ENCODE measurements at regions not wholly inside any gene's neighbourhood (a gene's known extent, or its start where the extent isn't known, plus 50 kb on each side); places are given as distances from the start of the nearest gene placed in this dataset.
"Not testable (repeated sequence)": the region's sequence is repeated elsewhere in the genome, so short reads cannot be mapped to it uniquely, and the experiment has no call there.

DNA sequence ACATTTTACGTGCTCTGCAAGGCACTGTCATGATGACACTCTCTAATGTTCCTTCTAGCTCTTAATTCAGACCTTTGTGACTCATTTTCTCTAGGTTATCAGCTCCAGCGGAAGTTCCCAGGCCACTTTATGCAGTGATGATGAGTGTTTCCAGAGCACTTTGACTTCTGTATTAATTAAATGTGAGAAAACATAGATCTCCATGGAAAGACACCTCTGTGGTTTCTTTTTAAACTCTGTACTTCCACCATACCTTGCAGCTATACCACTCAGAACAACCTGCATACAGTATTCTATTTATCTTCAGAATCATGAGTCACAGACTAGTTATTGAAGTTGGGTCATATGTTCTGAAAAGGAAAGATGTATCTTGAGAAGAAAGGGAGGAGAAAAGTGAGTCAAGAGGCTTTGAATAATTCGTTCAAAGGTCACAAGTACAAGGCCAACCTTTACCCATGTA, 175.6 kb upstream of the TENM4 start:
- Histone ChIP-seq H3K36me3 (ENCODE audit: control insufficient read depth, insufficient read depth, low read length) (no peaks in the 10 kb centered on the region), H3K4me3 (ENCODE audit: low read length) (no peak overlapping the region), H3K4me1 (ENCODE audit: control insufficient read depth, insufficient read depth, low read length) (no peaks in the 10 kb centered on the region), H3K9ac (ENCODE audit: low read length) (no peak overlapping the region), H3K9me3 (ENCODE audit: control insufficient read depth, low read length) (no peaks in the 10 kb centered on the region), H3K27me3 (ENCODE audit: control insufficient read depth, insufficient read depth, low read length) (no peaks in the 10 kb centered on the region)

GRCh38 chr11:79615425-79615824, 174.6 kb upstream of the TENM4 start:
- Histone ChIP-seq H3K9ac (ENCODE audit: low read length) (no peak overlapping the region), H3K4me3 (ENCODE audit: low read length) (no peak overlapping the region), H3K27me3 (ENCODE audit: control insufficient read depth, insufficient read depth, low read length) (no peaks in the 10 kb centered on the region), H3K9me3 (ENCODE audit: control insufficient read depth, low read length) (no peaks in the 10 kb centered on the region), H3K36me3 (ENCODE audit: control insufficient read depth, insufficient read depth, low read length) (no peaks in the 10 kb centered on the region), H3K4me1 (ENCODE audit: control insufficient read depth, insufficient read depth, low read length) (no peaks in the 10 kb centered on the region)

DNA sequence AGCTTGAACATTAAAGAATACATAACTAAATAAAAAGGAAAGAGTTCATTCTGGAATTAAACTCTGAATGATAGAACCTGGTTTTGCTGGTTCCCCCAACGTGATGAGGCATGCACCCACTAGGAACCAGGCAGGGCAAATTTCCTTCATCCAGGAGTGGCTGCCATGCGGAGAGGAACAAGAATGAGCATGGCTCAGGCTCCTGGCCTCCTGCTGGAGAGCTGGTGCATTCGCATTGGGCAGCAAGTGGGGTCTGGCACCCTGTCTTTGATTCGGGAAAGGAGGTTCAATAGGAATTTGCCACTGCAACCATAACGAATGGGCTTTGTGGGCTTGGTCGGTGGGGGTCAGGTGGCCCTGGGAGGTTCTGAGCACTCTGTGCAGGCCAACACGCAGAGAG, 169.8 kb upstream of the TENM4 start:
- H3K4me1 ChIP-seq (ENCODE audit: control insufficient read depth, insufficient read depth, low read length) = no peaks in the 10 kb centered on the region
- no peak overlapping the region for H3K9ac ChIP-seq (ENCODE audit: low read length)
- no peak overlapping the region for H3K4me3 ChIP-seq (ENCODE audit: low read length)
- no peaks in the 10 kb centered on the region for H3K27me3 ChIP-seq (ENCODE audit: control insufficient read depth, insufficient read depth, low read length)
- H3K36me3 ChIP-seq (ENCODE audit: control insufficient read depth, insufficient read depth, low read length) = no peaks in the 10 kb centered on the region
- no peaks in the 10 kb centered on the region for H3K9me3 ChIP-seq (ENCODE audit: control insufficient read depth, low read length)

GRCh38 chr11:79610139-79610538, 169.3 kb upstream of the TENM4 start:
- Histone ChIP-seq H3K9me3 (ENCODE audit: control insufficient read depth, low read length) (no peaks in the 10 kb centered on the region), H3K9ac (ENCODE audit: low read length) (no peak overlapping the region), H3K4me1 (ENCODE audit: control insufficient read depth, insufficient read depth, low read length) (no peaks in the 10 kb centered on the region), H3K27me3 (ENCODE audit: control insufficient read depth, insufficient read depth, low read length) (no peaks in the 10 kb centered on the region), H3K4me3 (ENCODE audit: low read length) (no peak overlapping the region), H3K36me3 (ENCODE audit: control insufficient read depth, insufficient read depth, low read length) (no peaks in the 10 kb centered on the region)

DNA sequence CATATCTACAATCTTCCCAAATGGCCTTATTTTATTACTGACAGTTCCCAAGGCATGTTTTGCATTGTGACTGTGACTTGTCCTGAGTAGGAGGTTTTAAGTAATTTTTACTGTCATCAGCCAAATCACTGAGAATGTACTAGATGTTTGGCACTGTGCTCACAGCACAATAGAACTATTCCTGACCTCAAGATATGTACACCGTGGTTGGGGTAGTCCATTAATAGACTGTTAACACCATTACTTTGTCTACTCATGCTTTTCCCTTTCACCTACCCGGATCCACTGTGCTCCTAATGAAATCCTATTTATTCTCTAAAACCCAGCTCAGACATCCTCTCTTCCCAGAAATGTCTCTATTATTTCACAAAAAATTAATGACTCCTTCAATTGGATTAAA, 168.7 kb upstream of the TENM4 start:
- Histone ChIP-seq H3K9me3 (ENCODE audit: control insufficient read depth, low read length) (no peaks in the 10 kb centered on the region), H3K27me3 (ENCODE audit: control insufficient read depth, insufficient read depth, low read length) (no peaks in the 10 kb centered on the region), H3K9ac (ENCODE audit: low read length) (no peak overlapping the region), H3K4me1 (ENCODE audit: control insufficient read depth, insufficient read depth, low read length) (no peaks in the 10 kb centered on the region), H3K36me3 (ENCODE audit: control insufficient read depth, insufficient read depth, low read length) (no peaks in the 10 kb centered on the region), H3K4me3 (ENCODE audit: low read length) (no peak overlapping the region)

GRCh38 chr11:79606461-79606860, 165.6 kb upstream of the TENM4 start:
- not testable (repeated sequence) for H3K4me1 ChIP-seq (ENCODE audit: control insufficient read depth, insufficient read depth, low read length); H3K36me3 ChIP-seq (ENCODE audit: control insufficient read depth, insufficient read depth, low read length); H3K4me3 ChIP-seq (ENCODE audit: low read length); H3K27me3 ChIP-seq (ENCODE audit: control insufficient read depth, insufficient read depth, low read length); H3K9ac ChIP-seq (ENCODE audit: low read length); H3K9me3 ChIP-seq (ENCODE audit: control insufficient read depth, low read length)

GRCh38 chr11:79600711-79601110, 159.9 kb upstream of the TENM4 start:
- no peak overlapping the region for H3K9ac ChIP-seq (ENCODE audit: low read length)
- H3K4me3 ChIP-seq (ENCODE audit: low read length) = no peak overlapping the region
- no peaks in the 10 kb centered on the region for H3K4me1 ChIP-seq (ENCODE audit: control insufficient read depth, insufficient read depth, low read length)
- H3K9me3 ChIP-seq (ENCODE audit: control insufficient read depth, low read length) = no peaks in the 10 kb centered on the region
- no peaks in the 10 kb centered on the region for H3K27me3 ChIP-seq (ENCODE audit: control insufficient read depth, insufficient read depth, low read length)
- H3K36me3 ChIP-seq (ENCODE audit: control insufficient read depth, insufficient read depth, low read length) = no peaks in the 10 kb centered on the region

- Histone ChIP-seq H3K9me3 (ENCODE audit: control insufficient read depth, low read length) (no peaks in the 10 kb centered on the region), H3K27me3 (ENCODE audit: control insufficient read depth, insufficient read depth, low read length) (no peaks in the 10 kb centered on the region), H3K4me1 (ENCODE audit: control insufficient read depth, insufficient read depth, low read length) (no peaks in the 10 kb centered on the region), H3K9ac (ENCODE audit: low read length) (no peak overlapping the region), H3K36me3 (ENCODE audit: control insufficient read depth, insufficient read depth, low read length) (no peaks in the 10 kb centered on the region), H3K4me3 (ENCODE audit: low read length) (no peak overlapping the region)
Measured at GRCh38 chr11:79594834-79595233, 154.0 kb upstream of the TENM4 start.

- no peaks in the 10 kb centered on the region for H3K9me3 ChIP-seq (ENCODE audit: control insufficient read depth, low read length)
- no peak overlapping the region for H3K4me3 ChIP-seq (ENCODE audit: low read length)
- H3K4me1 ChIP-seq (ENCODE audit: control insufficient read depth, insufficient read depth, low read length) = no peaks in the 10 kb centered on the region
- no peak overlapping the region for H3K9ac ChIP-seq (ENCODE audit: low read length)
- H3K36me3 ChIP-seq (ENCODE audit: control insufficient read depth, insufficient read depth, low read length) = no peaks in the 10 kb centered on the region
- no peaks in the 10 kb centered on the region for H3K27me3 ChIP-seq (ENCODE audit: control insufficient read depth, insufficient read depth, low read length)
Measured at GRCh38 chr11:79592824-79593223, 152.0 kb upstream of the TENM4 start.

- Histone ChIP-seq H3K27me3 (ENCODE audit: control insufficient read depth, insufficient read depth, low read length) (no peaks in the 10 kb centered on the region), H3K4me3 (ENCODE audit: low read length) (no peak overlapping the region), H3K9ac (ENCODE audit: low read length) (no peak overlapping the region), H3K4me1 (ENCODE audit: control insufficient read depth, insufficient read depth, low read length) (no peaks in the 10 kb centered on the region), H3K36me3 (ENCODE audit: control insufficient read depth, insufficient read depth, low read length) (no peaks in the 10 kb centered on the region), H3K9me3 (ENCODE audit: control insufficient read depth, low read length) (no peaks in the 10 kb centered on the region)
Measured at GRCh38 chr11:79592406-79592805, 151.6 kb upstream of the TENM4 start.

DNA sequence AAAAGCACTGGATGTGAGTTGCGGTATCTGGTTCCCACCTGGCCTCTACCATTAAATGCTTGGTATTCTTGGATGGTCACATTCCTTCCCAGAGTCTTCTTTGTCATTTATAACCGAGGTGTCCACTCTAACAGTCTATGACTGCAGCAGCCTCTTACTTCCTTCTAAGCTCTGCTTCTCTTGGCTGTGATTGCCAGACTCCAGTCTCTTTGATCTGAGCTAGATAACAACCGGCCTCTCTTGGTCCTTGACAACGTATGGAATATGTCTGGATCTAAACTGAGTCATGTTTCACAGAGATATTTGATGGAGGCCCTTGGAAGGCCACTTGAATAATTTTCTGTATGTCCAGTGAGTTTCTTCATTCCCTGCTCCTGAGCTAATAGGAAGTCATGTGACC, 141.6 kb upstream of the TENM4 start:
- H3K36me3 ChIP-seq (ENCODE audit: control insufficient read depth, insufficient read depth, low read length) = no peaks in the 10 kb centered on the region
- H3K27me3 ChIP-seq (ENCODE audit: control insufficient read depth, insufficient read depth, low read length) = no peaks in the 10 kb centered on the region
- no peak overlapping the region for H3K4me3 ChIP-seq (ENCODE audit: low read length)
- H3K9ac ChIP-seq (ENCODE audit: low read length) = no peak overlapping the region
- H3K9me3 ChIP-seq (ENCODE audit: control insufficient read depth, low read length) = no peaks in the 10 kb centered on the region
- no peaks in the 10 kb centered on the region for H3K4me1 ChIP-seq (ENCODE audit: control insufficient read depth, insufficient read depth, low read length)

GRCh38 chr11:79579063-79579462, 138.2 kb upstream of the TENM4 start:
- Histone ChIP-seq H3K36me3 (ENCODE audit: control insufficient read depth, insufficient read depth, low read length) (no peaks in the 10 kb centered on the region), H3K4me3 (ENCODE audit: low read length) (no peak overlapping the region), H3K9me3 (ENCODE audit: control insufficient read depth, low read length) (no peaks in the 10 kb centered on the region), H3K4me1 (ENCODE audit: control insufficient read depth, insufficient read depth, low read length) (no peaks in the 10 kb centered on the region), H3K9ac (ENCODE audit: low read length) (no peak overlapping the region), H3K27me3 (ENCODE audit: control insufficient read depth, insufficient read depth, low read length) (no peaks in the 10 kb centered on the region)

DNA sequence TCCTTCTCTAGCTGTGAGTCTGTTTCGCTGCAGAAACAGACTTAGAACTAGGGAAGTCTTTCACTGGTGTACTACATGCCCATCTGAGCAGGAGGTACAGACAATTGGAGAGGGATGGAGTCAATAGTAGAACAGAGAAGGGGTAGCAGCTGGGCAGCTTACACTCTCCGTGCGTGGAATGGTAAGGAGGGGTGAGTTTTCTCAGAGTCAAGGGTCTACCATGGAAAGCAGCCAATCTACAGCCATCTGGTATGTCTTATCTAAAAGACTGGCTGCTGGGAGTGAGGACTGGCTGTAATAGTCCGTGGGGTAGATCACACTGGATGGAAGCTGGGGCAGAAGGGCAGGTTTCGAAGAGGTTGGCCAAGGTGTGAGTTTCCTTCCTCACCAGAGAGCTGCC, 137.3 kb upstream of the TENM4 start:
- Histone ChIP-seq H3K9me3 (ENCODE audit: control insufficient read depth, low read length) (no peaks in the 10 kb centered on the region), H3K4me1 (ENCODE audit: control insufficient read depth, insufficient read depth, low read length) (no peaks in the 10 kb centered on the region), H3K36me3 (ENCODE audit: control insufficient read depth, insufficient read depth, low read length) (no peaks in the 10 kb centered on the region), H3K4me3 (ENCODE audit: low read length) (no peak overlapping the region), H3K27me3 (ENCODE audit: control insufficient read depth, insufficient read depth, low read length) (no peaks in the 10 kb centered on the region), H3K9ac (ENCODE audit: low read length) (no peak overlapping the region)
